GM23338 (cell line): ENCODE measurements at regions not wholly inside any gene's neighbourhood (a gene's known extent, or its start where the extent isn't known, plus 50 kb on each side); places are given as distances from the start of the nearest gene placed in this dataset.

Experiments used
- ATAC-seq: fragments of 200-7000 bp; cut with Tn5 transposase; 3 replicates; pipeline ENCODE4 v1.9.1; 2020
- DNase-seq: peaks from one replicate; pipeline ENCODE4 v3.0.0-alpha.2; 2015; ENCODE audit warnings: low spot score
- H2AFZ ChIP-seq: fragments of 200-600 bp; sonication (generic); 2 replicates; pipeline ENCODE4 v1.8.0; 2016; ENCODE audit warnings: antibody characterized with exemption, mild to moderate bottlenecking, moderate library complexity
- H3F3A ChIP-seq: fragments of 200-600 bp; sonication (generic); replicated peaks from 2 replicates; pipeline ENCODE4 v1.8.0; 2017; ENCODE audit warnings: antibody characterized with exemption, mixed run types, low read depth
- H3K27ac ChIP-seq: fragments of 200-600 bp; sonication (generic); 2 replicates; pipeline ENCODE4 v1.6.1; 2016; ENCODE audit warnings: low read depth
- H3K27me3 ChIP-seq: fragments of 200-600 bp; sonication (generic); 2 replicates; pipeline ENCODE4 v1.8.0; 2016; ENCODE audit warnings: mild to moderate bottlenecking, mixed run types, moderate library complexity; ENCODE audit not compliant: insufficient read depth
- H3K36me3 ChIP-seq: fragments of 200-600 bp; sonication (generic); 2 replicates; pipeline ENCODE4 v1.8.0; 2016; ENCODE audit warnings: mild to moderate bottlenecking; ENCODE audit not compliant: insufficient read depth
- H3K4me1 ChIP-seq: fragments of 200-600 bp; sonication (generic); 2 replicates; pipeline ENCODE4 v1.8.0; 2016; ENCODE audit warnings: mild to moderate bottlenecking, moderate library complexity; ENCODE audit not compliant: insufficient read depth
- H3K4me2 ChIP-seq: fragments of 200-600 bp; sonication (generic); 2 replicates; pipeline ENCODE4 v1.7.1; 2017; ENCODE audit warnings: mixed run types
- H3K4me3 ChIP-seq: fragments of 200-600 bp; sonication (generic); 2 replicates; pipeline ENCODE4 v1.6.1; 2016; ENCODE audit warnings: mixed run types
- H3K79me2 ChIP-seq: fragments of 200-600 bp; sonication (generic); replicated peaks from 2 replicates; pipeline ENCODE4 v1.8.0; 2017; ENCODE audit warnings: mild to moderate bottlenecking; ENCODE audit not compliant: insufficient read depth
- H3K9me2 ChIP-seq: fragments of 200-600 bp; sonication (generic); 2 replicates; pipeline ENCODE4 v1.8.0; 2017; ENCODE audit not compliant: insufficient read depth
- H4K20me1 ChIP-seq: fragments of 200-600 bp; sonication (generic); replicated peaks from 2 replicates; pipeline ENCODE4 v1.8.0; 2017; ENCODE audit warnings: mild to moderate bottlenecking; ENCODE audit not compliant: insufficient read depth
- H3K27ac Mint-ChIP-seq: 2 replicates; pipeline ENCODE4 v1.8.0; 2020; ENCODE audit warnings: inconsistent platforms, mild to moderate bottlenecking, moderate library complexity, mixed read lengths
- H3K27me3 Mint-ChIP-seq: 3 replicates; pipeline ENCODE4 v1.8.0; 2022; ENCODE audit warnings: low read depth, mild to moderate bottlenecking, moderate library complexity, mixed read lengths, inconsistent platforms; ENCODE audit not compliant: insufficient read depth, poor library complexity
- H3K36me3 Mint-ChIP-seq: 3 replicates; pipeline ENCODE4 v1.8.0; 2021; ENCODE audit warnings: low read depth, mild to moderate bottlenecking, inconsistent platforms, moderate library complexity, mixed read lengths
- H3K4me1 Mint-ChIP-seq: 3 replicates; pipeline ENCODE4 v1.8.0; 2020; ENCODE audit warnings: mild to moderate bottlenecking, inconsistent platforms, mixed read lengths
- H3K4me3 Mint-ChIP-seq: 3 replicates; pipeline ENCODE4 v1.8.0; 2021; ENCODE audit warnings: moderate library complexity, mild to moderate bottlenecking, inconsistent platforms, mixed read lengths
- H3K9me3 Mint-ChIP-seq: 3 replicates; pipeline ENCODE4 v1.8.0; 2020; ENCODE audit warnings: moderate library complexity, mild to moderate bottlenecking, inconsistent platforms, mixed read lengths
- CREB1 ChIP-seq: fragments of 250-450 bp; sonication (Bioruptor Pico); IDR thresholded peaks from 2 replicates; pipeline ENCODE4 v1.5.0; 2020; ENCODE audit warnings: low read depth, mild to moderate bottlenecking, moderate library complexity
- EZH2phosphoT487 ChIP-seq: fragments of 200-600 bp; sonication (generic); IDR thresholded peaks from one replicate; pipeline ENCODE4 v1.8.1; 2018; ENCODE audit warnings: antibody characterized with exemption; ENCODE audit not compliant: unreplicated experiment
- STAT1 ChIP-seq: IDR thresholded peaks from one replicate; pipeline ENCODE4 v1.6.1; 2016; ENCODE audit warnings: antibody characterized with exemption; ENCODE audit not compliant: unreplicated experiment
- ZNF114 ChIP-seq: fragments of 250-450 bp; sonication (Bioruptor Pico); IDR thresholded peaks from 2 replicates; pipeline ENCODE4 v1.5.0; 2020; ENCODE audit warnings: mild to moderate bottlenecking, moderate library complexity
- TF ChIP-seq, protein P1 (sequence below), 2 experiments: fragments of 200-600 bp in 1 of 2; sonication (generic) in 1 of 2; conservative IDR thresholded peaks; 2 replicates each; pipeline versions ENCODE4 v1.5.1 to v1.6.1; 2016 to 2017; ENCODE audit warnings: antibody characterized with exemption in 2 of 2, low read depth in 2 of 2, mild to moderate bottlenecking in 2 of 2, moderate library complexity in 1 of 2
- TF ChIP-seq, protein P2 (sequence below): fragments of 250-450 bp; sonication (Bioruptor Pico); IDR thresholded peaks from 2 replicates; pipeline ENCODE4 v1.5.0; 2020; ENCODE audit warnings: mild to moderate bottlenecking, moderate library complexity
- TF ChIP-seq, protein P3 (sequence below): IDR thresholded peaks from one replicate; pipeline ENCODE4 v1.6.1; 2018; ENCODE audit warnings: antibody characterized with exemption; ENCODE audit not compliant: unreplicated experiment

DNA sequence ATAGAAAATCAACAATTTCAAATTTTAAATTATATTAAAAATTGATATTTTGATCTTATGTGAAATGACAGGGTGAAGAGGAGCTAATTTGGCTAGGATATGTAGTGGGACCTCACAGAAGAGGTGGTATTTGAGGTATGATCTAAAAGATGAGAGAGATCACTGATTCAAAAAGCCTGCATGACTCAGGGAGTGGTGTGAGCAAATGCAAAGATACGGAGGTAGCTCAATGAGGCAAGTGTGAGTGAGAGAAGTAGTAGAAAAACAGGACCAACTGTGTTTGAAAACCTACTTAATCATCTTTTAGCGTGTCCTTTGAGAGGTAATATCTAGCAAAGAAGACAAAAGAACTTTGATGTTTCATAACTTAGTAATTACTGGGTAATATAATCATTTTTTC, 557.5 kb downstream of the DSC3 start:
- Mint-ChIP-seq H3K36me3 (no peaks in the 10 kb centered on the region), H3K4me3 (no peak overlapping the region), H3K27ac (no peak overlapping the region), H3K9me3 (no peaks in the 10 kb centered on the region), H3K27me3 (no peaks in the 10 kb centered on the region), H3K4me1 (no peaks in the 10 kb centered on the region; the same call in 2 of the 3 replicates)
- Histone ChIP-seq H2AFZ (0 out of 2 replicates have a peak overlapping the region, but pooled peaks have one; percentile 4), H3K79me2 (no peaks in the 10 kb centered on the region), H3K4me3 (no peak overlapping the region), H3K4me2 (no peak overlapping the region), H3K9me2 (no peaks in the 10 kb centered on the region), H4K20me1 (no peaks in the 10 kb centered on the region), H3K27ac (no peak overlapping the region), H3F3A (no peaks in the 10 kb centered on the region), H3K36me3 (no peaks in the 10 kb centered on the region), H3K4me1 (no peaks in the 10 kb centered on the region), H3K27me3 (no peaks in the 10 kb centered on the region)
- TF ChIP-seq, protein P1, sequence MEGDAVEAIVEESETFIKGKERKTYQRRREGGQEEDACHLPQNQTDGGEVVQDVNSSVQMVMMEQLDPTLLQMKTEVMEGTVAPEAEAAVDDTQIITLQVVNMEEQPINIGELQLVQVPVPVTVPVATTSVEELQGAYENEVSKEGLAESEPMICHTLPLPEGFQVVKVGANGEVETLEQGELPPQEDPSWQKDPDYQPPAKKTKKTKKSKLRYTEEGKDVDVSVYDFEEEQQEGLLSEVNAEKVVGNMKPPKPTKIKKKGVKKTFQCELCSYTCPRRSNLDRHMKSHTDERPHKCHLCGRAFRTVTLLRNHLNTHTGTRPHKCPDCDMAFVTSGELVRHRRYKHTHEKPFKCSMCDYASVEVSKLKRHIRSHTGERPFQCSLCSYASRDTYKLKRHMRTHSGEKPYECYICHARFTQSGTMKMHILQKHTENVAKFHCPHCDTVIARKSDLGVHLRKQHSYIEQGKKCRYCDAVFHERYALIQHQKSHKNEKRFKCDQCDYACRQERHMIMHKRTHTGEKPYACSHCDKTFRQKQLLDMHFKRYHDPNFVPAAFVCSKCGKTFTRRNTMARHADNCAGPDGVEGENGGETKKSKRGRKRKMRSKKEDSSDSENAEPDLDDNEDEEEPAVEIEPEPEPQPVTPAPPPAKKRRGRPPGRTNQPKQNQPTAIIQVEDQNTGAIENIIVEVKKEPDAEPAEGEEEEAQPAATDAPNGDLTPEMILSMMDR (conservative IDR thresholded peaks at IDR 0.05; ENCODE audit: low read depth in 2 of 2) = no peak
- TF ChIP-seq, protein P2, sequence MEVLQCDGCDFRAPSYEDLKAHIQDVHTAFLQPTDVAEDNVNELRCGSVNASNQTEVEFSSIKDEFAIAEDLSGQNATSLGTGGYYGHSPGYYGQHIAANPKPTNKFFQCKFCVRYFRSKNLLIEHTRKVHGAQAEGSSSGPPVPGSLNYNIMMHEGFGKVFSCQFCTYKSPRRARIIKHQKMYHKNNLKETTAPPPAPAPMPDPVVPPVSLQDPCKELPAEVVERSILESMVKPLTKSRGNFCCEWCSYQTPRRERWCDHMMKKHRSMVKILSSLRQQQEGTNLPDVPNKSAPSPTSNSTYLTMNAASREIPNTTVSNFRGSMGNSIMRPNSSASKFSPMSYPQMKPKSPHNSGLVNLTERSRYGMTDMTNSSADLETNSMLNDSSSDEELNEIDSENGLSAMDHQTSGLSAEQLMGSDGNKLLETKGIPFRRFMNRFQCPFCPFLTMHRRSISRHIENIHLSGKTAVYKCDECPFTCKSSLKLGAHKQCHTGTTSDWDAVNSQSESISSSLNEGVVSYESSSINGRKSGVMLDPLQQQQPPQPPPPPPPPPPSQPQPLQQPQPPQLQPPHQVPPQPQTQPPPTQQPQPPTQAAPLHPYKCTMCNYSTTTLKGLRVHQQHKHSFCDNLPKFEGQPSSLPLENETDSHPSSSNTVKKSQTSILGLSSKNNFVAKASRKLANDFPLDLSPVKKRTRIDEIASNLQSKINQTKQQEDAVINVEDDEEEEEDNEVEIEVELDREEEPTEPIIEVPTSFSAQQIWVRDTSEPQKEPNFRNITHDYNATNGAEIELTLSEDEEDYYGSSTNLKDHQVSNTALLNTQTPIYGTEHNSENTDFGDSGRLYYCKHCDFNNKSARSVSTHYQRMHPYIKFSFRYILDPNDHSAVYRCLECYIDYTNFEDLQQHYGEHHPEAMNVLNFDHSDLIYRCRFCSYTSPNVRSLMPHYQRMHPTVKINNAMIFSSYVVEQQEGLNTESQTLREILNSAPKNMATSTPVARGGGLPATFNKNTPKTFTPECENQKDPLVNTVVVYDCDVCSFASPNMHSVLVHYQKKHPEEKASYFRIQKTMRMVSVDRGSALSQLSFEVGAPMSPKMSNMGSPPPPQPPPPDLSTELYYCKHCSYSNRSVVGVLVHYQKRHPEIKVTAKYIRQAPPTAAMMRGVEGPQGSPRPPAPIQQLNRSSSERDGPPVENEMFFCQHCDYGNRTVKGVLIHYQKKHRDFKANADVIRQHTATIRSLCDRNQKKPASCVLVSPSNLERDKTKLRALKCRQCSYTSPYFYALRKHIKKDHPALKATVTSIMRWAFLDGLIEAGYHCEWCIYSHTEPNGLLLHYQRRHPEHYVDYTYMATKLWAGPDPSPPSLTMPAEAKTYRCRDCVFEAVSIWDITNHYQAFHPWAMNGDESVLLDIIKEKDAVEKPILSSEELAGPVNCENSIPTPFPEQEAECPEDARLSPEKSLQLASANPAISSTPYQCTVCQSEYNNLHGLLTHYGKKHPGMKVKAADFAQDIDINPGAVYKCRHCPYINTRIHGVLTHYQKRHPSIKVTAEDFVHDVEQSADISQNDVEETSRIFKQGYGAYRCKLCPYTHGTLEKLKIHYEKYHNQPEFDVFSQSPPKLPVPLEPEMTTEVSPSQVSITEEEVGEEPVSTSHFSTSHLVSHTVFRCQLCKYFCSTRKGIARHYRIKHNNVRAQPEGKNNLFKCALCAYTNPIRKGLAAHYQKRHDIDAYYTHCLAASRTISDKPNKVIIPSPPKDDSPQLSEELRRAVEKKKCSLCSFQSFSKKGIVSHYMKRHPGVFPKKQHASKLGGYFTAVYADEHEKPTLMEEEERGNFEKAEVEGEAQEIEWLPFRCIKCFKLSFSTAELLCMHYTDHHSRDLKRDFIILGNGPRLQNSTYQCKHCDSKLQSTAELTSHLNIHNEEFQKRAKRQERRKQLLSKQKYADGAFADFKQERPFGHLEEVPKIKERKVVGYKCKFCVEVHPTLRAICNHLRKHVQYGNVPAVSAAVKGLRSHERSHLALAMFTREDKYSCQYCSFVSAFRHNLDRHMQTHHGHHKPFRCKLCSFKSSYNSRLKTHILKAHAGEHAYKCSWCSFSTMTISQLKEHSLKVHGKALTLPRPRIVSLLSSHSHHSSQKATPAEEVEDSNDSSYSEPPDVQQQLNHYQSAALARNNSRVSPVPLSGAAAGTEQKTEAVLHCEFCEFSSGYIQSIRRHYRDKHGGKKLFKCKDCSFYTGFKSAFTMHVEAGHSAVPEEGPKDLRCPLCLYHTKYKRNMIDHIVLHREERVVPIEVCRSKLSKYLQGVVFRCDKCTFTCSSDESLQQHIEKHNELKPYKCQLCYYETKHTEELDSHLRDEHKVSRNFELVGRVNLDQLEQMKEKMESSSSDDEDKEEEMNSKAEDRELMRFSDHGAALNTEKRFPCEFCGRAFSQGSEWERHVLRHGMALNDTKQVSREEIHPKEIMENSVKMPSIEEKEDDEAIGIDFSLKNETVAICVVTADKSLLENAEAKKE (CRISPR knock-in tag) = no peak
- no peak for TF ChIP-seq EZH2phosphoT487
- no peak for TF ChIP-seq CREB1 (CRISPR knock-in tag)
- TF ChIP-seq ZNF114 (CRISPR knock-in tag) = no peak
- no peak for TF ChIP-seq STAT1
- TF ChIP-seq, protein P3, sequence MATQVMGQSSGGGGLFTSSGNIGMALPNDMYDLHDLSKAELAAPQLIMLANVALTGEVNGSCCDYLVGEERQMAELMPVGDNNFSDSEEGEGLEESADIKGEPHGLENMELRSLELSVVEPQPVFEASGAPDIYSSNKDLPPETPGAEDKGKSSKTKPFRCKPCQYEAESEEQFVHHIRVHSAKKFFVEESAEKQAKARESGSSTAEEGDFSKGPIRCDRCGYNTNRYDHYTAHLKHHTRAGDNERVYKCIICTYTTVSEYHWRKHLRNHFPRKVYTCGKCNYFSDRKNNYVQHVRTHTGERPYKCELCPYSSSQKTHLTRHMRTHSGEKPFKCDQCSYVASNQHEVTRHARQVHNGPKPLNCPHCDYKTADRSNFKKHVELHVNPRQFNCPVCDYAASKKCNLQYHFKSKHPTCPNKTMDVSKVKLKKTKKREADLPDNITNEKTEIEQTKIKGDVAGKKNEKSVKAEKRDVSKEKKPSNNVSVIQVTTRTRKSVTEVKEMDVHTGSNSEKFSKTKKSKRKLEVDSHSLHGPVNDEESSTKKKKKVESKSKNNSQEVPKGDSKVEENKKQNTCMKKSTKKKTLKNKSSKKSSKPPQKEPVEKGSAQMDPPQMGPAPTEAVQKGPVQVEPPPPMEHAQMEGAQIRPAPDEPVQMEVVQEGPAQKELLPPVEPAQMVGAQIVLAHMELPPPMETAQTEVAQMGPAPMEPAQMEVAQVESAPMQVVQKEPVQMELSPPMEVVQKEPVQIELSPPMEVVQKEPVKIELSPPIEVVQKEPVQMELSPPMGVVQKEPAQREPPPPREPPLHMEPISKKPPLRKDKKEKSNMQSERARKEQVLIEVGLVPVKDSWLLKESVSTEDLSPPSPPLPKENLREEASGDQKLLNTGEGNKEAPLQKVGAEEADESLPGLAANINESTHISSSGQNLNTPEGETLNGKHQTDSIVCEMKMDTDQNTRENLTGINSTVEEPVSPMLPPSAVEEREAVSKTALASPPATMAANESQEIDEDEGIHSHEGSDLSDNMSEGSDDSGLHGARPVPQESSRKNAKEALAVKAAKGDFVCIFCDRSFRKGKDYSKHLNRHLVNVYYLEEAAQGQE = no peak
- ATAC-seq = no peak
- no peak for DNase-seq
